AG08395 (cell line): ENCODE measurements at regions not wholly inside any gene's neighbourhood (a gene's known extent, or its start where the extent isn't known, plus 50 kb on each side); places are given as distances from the start of the nearest gene placed in this dataset.

Experiments used
- DNase-seq: peaks from one replicate; pipeline ENCODE4 v3.0.0; 2012; ENCODE audit warnings: mixed read lengths, low spot score

GRCh38 chr5:18043344-18043743 is 409.1 kb downstream of the TAF11L14 start:
- DNase-seq, result no peak

- no peak for DNase-seq
These were observed 414.2 kb downstream of the TAF11L14 start for GRCh38 chr5:18048449-18048848.

GRCh38 chr5:18050345-18050744 is 416.1 kb downstream of the TAF11L14 start:
- DNase-seq, result no peak

GRCh38 chr5:18050776-18051175 is 416.5 kb downstream of the TAF11L14 start:
- no peak for DNase-seq

- no peak for DNase-seq
These were observed 417.7 kb downstream of the TAF11L14 start for GRCh38 chr5:18051953-18052352.

- DNase-seq, result no peak
These were observed 418.3 kb downstream of the TAF11L14 start for GRCh38 chr5:18052569-18052968.

- no peak for DNase-seq
These were observed 423.5 kb downstream of the TAF11L14 start for GRCh38 chr5:18057725-18058124.

- no peak for DNase-seq
These were observed 433.4 kb downstream of the TAF11L14 start for GRCh38 chr5:18067615-18068014.

GRCh38 chr5:18068826-18069225 is 434.6 kb downstream of the TAF11L14 start:
- no peak for DNase-seq

- DNase-seq, result no peak
These were observed 435.5 kb downstream of the TAF11L14 start for GRCh38 chr5:18069790-18070189.

GRCh38 chr5:18072600-18072999 is 438.3 kb downstream of the TAF11L14 start:
- DNase-seq, result no peak

- DNase-seq, result no peak
These were observed 440.7 kb downstream of the TAF11L14 start for GRCh38 chr5:18074961-18075360.

- DNase-seq, result no peak
These were observed 443.9 kb downstream of the TAF11L14 start for GRCh38 chr5:18078157-18078556.

GRCh38 chr5:18079831-18080230 is 445.6 kb downstream of the TAF11L14 start:
- no peak for DNase-seq

- DNase-seq, result no peak
These were observed 453.8 kb downstream of the TAF11L14 start for GRCh38 chr5:18088020-18088579.

- no peak for DNase-seq
These were observed 455.9 kb downstream of the TAF11L14 start for GRCh38 chr5:18090177-18090576.

- no peak for DNase-seq
These were observed 456.9 kb downstream of the TAF11L14 start for GRCh38 chr5:18091142-18091541.

- no peak for DNase-seq
These were observed 457.5 kb downstream of the TAF11L14 start for GRCh38 chr5:18091758-18092157.

GRCh38 chr5:18095061-18095460 is 460.8 kb downstream of the TAF11L14 start:
- DNase-seq, result no peak

- no peak for DNase-seq
These were observed 463.6 kb downstream of the TAF11L14 start for GRCh38 chr5:18097817-18098216.

GRCh38 chr5:18098691-18099090 is 464.4 kb downstream of the TAF11L14 start:
- no peak for DNase-seq

GRCh38 chr5:18099261-18099660 is 465.0 kb downstream of the TAF11L14 start:
- no peak for DNase-seq

- no peak for DNase-seq
These were observed 467.3 kb downstream of the TAF11L14 start for GRCh38 chr5:18101532-18101931.

- DNase-seq, result no peak
These were observed 468.5 kb downstream of the TAF11L14 start for GRCh38 chr5:18102733-18103132.

GRCh38 chr5:18105449-18105848 is 471.2 kb downstream of the TAF11L14 start:
- DNase-seq, result no peak
